ENCODE measurements at regions not wholly inside any gene's neighbourhood (a gene's known extent, or its start where the extent isn't known, plus 50 kb on each side); places are given as distances from the start of the nearest gene placed in this dataset.

GRCh38 chr10:65675236-65675635, 1250.6 kb upstream of the LRRTM3 start:
- no peaks in the 10 kb centered on the region for H3K36me3 ChIP-seq
- no peak for TF ChIP-seq CTCF (IDR thresholded peaks at IDR 0.05; ENCODE audit: low read depth, low read length)
- no peaks in the 10 kb centered on the region for H3K27me3 ChIP-seq (ENCODE audit: insufficient read depth, low read depth, severe bottlenecking)
- no peaks in the 10 kb centered on the region for H3K9me3 ChIP-seq (ENCODE audit: severe bottlenecking)
- no peak overlapping the region for H3K27ac ChIP-seq
- H3K4me3 ChIP-seq (ENCODE audit: low read depth, low read length) = no peak overlapping the region
- no peak for DNase-seq

GRCh38 chr10:65684896-65685295, 1240.9 kb upstream of the LRRTM3 start:
- no peaks in the 10 kb centered on the region for H3K36me3 ChIP-seq
- H3K9me3 ChIP-seq (ENCODE audit: severe bottlenecking) = no peaks in the 10 kb centered on the region
- no peak for TF ChIP-seq CTCF (IDR thresholded peaks at IDR 0.05; ENCODE audit: low read depth, low read length)
- no peak for DNase-seq
- H3K27me3 ChIP-seq (ENCODE audit: insufficient read depth, low read depth, severe bottlenecking) = no peaks in the 10 kb centered on the region
- H3K27ac ChIP-seq = no peak overlapping the region
- H3K4me3 ChIP-seq (ENCODE audit: low read depth, low read length) = no peak overlapping the region

GRCh38 chr10:65701168-65701776, 1224.6 kb upstream of the LRRTM3 start:
- DNase-seq = no peak
- H3K27ac ChIP-seq = no peak overlapping the region
- H3K36me3 ChIP-seq = no peaks in the 10 kb centered on the region
- H3K27me3 ChIP-seq (ENCODE audit: insufficient read depth, low read depth, severe bottlenecking) = no peaks in the 10 kb centered on the region
- H3K9me3 ChIP-seq (ENCODE audit: severe bottlenecking) = no peaks in the 10 kb centered on the region
- no peak for TF ChIP-seq CTCF (IDR thresholded peaks at IDR 0.05; ENCODE audit: low read depth, low read length)
- no peak overlapping the region for H3K4me3 ChIP-seq (ENCODE audit: low read depth, low read length)

- no peak for DNase-seq
- H3K27me3 ChIP-seq (ENCODE audit: insufficient read depth, low read depth, severe bottlenecking) = no peaks in the 10 kb centered on the region
- no peaks in the 10 kb centered on the region for H3K9me3 ChIP-seq (ENCODE audit: severe bottlenecking)
- TF ChIP-seq CTCF (IDR thresholded peaks at IDR 0.05; ENCODE audit: low read depth, low read length) = no peak
- no peak overlapping the region for H3K27ac ChIP-seq
- H3K36me3 ChIP-seq = no peaks in the 10 kb centered on the region
- no peak overlapping the region for H3K4me3 ChIP-seq (ENCODE audit: low read depth, low read length)
Observed at GRCh38 chr10:65708057-65708456, 1217.8 kb upstream of the LRRTM3 start.

- Histone ChIP-seq H3K27ac (no peak overlapping the region), H3K36me3 (no peaks in the 10 kb centered on the region), H3K4me3 (ENCODE audit: low read depth, low read length) (no peak overlapping the region), H3K9me3 (ENCODE audit: severe bottlenecking) (no peaks in the 10 kb centered on the region), H3K27me3 (ENCODE audit: insufficient read depth, low read depth, severe bottlenecking) (no peaks in the 10 kb centered on the region)
- TF ChIP-seq CTCF (IDR thresholded peaks at IDR 0.05; ENCODE audit: low read depth, low read length) = no peak
- no peak for DNase-seq
Observed at GRCh38 chr10:65710306-65710705, 1215.5 kb upstream of the LRRTM3 start.

GRCh38 chr10:65719790-65720189, 1206.0 kb upstream of the LRRTM3 start:
- no peak for DNase-seq
- no peak overlapping the region for H3K4me3 ChIP-seq (ENCODE audit: low read depth, low read length)
- no peaks in the 10 kb centered on the region for H3K27me3 ChIP-seq (ENCODE audit: insufficient read depth, low read depth, severe bottlenecking)
- no peaks in the 10 kb centered on the region for H3K36me3 ChIP-seq
- no peaks in the 10 kb centered on the region for H3K9me3 ChIP-seq (ENCODE audit: severe bottlenecking)
- H3K27ac ChIP-seq = no peak overlapping the region
- no peak for TF ChIP-seq CTCF (IDR thresholded peaks at IDR 0.05; ENCODE audit: low read depth, low read length)
